GM12878 (cell line): ENCODE measurements at regions not wholly inside any gene's neighbourhood (a gene's known extent, or its start where the extent isn't known, plus 50 kb on each side); places are given as distances from the start of the nearest gene placed in this dataset.

ENCODE experiments used
- ATAC-seq: fragments of 200-7000 bp; cut with Tn5 transposase; 3 replicates; pipeline ENCODE4 v1.9.1; 2020; ENCODE audit warnings: mild to moderate bottlenecking, moderate library complexity
- BruUV-seq: library from RNA; stranded (reverse); fragments of 400-500 nt; replicated peaks from 2 replicates; lab custom pipeline; 2021; lab: Mats Ljungman, UMichigan
- CTCF ChIA-PET: fragments of 300-600 bp; sonication (Branson Sonifier 250); formaldehyde crosslinking; extraction: SDS; loops from one replicate; lab custom pipeline; 2021; ENCODE audit warnings: inconsistent platforms; lab: Yijun Ruan, JAX
- POLR2A ChIA-PET: fragments of 350-600 bp; formaldehyde crosslinking; extraction: SDS; loops from one replicate; lab custom pipeline; 2021; ENCODE audit warnings: inconsistent platforms; lab: Charles Lee
- RAD21 ChIA-PET: fragments of 300-600 bp; sonication (Branson Sonifier 250); formaldehyde crosslinking; loops from one replicate; lab custom pipeline; 2023; ENCODE audit warnings: antibody characterized with exemption; ENCODE audit not compliant: unreplicated experiment; lab: Charles Lee
- SMC1A ChIA-PET: fragments of 300-600 bp; sonication (Branson Sonifier 250); formaldehyde crosslinking; loops from one replicate; lab custom pipeline; 2023; ENCODE audit not compliant: unreplicated experiment, uncharacterized antibody; lab: Charles Lee
- DNase-seq: peaks from one replicate; pipeline ENCODE4 v3.0.0-alpha.2; 2011; ENCODE audit warnings: low read depth, low spot score
- FAIRE-seq: peaks from 3 replicates; lab custom pipeline; 2011; peaks lifted over from hg19 to GRCh38; lab: Jason Lieb, UNC
- H2AFZ ChIP-seq: 2 replicates; pipeline ENCODE4 v1.6.0; 2011; ENCODE audit warnings: low read depth, low read length, control low read depth; ENCODE audit not compliant: control insufficient read depth
- H3K27ac ChIP-seq: 2 replicates; pipeline ENCODE4 v1.5.1; 2011; ENCODE audit warnings: control low read depth; ENCODE audit not compliant: control insufficient read depth, insufficient read depth
- H3K27me3 ChIP-seq, 2 experiments: replicated peaks in 1 of 2; 2 replicates each; pipeline versions ENCODE4 v1.6.0 to v1.6.1; 2011; ENCODE audit warnings: low read length in 1 of 2; ENCODE audit not compliant: control insufficient read depth in 2 of 2, insufficient read depth in 2 of 2
- H3K36me3 ChIP-seq, 2 experiments: 2 replicates each; pipeline ENCODE4 v1.5.1; 2011; ENCODE audit warnings: low read length in 1 of 2; ENCODE audit not compliant: control insufficient read depth in 2 of 2, insufficient read depth in 2 of 2
- H3K4me1 ChIP-seq: 2 replicates; pipeline ENCODE4 v1.6.1; 2011; ENCODE audit warnings: mild to moderate bottlenecking, low read length, moderate library complexity, mixed read lengths; ENCODE audit not compliant: control insufficient read depth, insufficient read depth
- H3K4me2 ChIP-seq: 2 replicates; pipeline ENCODE4 v1.6.0; 2011; ENCODE audit warnings: control low read depth; ENCODE audit not compliant: control insufficient read depth, insufficient read depth
- H3K4me3 ChIP-seq: fragments of 200-600 bp; sonication (generic); 2 replicates; pipeline ENCODE4 v1.5.1; 2016
- H3K79me2 ChIP-seq: 2 replicates; pipeline ENCODE4 v1.6.0; 2011; ENCODE audit warnings: low read length; ENCODE audit not compliant: control insufficient read depth, insufficient read depth
- H3K9ac ChIP-seq: 2 replicates; pipeline ENCODE4 v1.8.0; 2011; ENCODE audit warnings: low read length, control low read depth, mixed read lengths; ENCODE audit not compliant: control insufficient read depth, insufficient read depth
- H3K9me3 ChIP-seq: replicated peaks from 3 replicates; pipeline ENCODE4 v1.5.1; 2011; ENCODE audit warnings: mild to moderate bottlenecking, low read length; ENCODE audit not compliant: control insufficient read depth, insufficient read depth
- H4K20me1 ChIP-seq: 2 replicates; pipeline ENCODE4 v1.6.0; 2011; ENCODE audit not compliant: control insufficient read depth, insufficient read depth
- NFIC ChIP-seq: IDR thresholded peaks from 2 replicates; pipeline ENCODE4 v1.6.1; 2012; ENCODE audit warnings: low read depth, mild to moderate bottlenecking, inconsistent platforms, low read length, moderate library complexity
- NFXL1 ChIP-seq: fragments of 450-650 bp; IDR thresholded peaks from 2 replicates; pipeline ENCODE4 v1.6.1; 2017; ENCODE audit warnings: antibody characterized with exemption, mild to moderate bottlenecking, borderline replicate concordance
- NR2F1 ChIP-seq: fragments of 450-650 bp; conservative IDR thresholded peaks from 2 replicates; pipeline ENCODE4 v1.6.1; 2017; ENCODE audit warnings: mild to moderate bottlenecking
- RAD21 ChIP-seq: IDR thresholded peaks from 2 replicates; pipeline ENCODE4 v1.6.1; 2011; ENCODE audit warnings: mild to moderate bottlenecking, low read depth, low read length, moderate library complexity; ENCODE audit not compliant: insufficient read depth
- SMC3 ChIP-seq: IDR thresholded peaks from 2 replicates; pipeline ENCODE4 v1.6.1; 2011; ENCODE audit warnings: low read length, improper control_type of control experiment, borderline replicate concordance
- TCF7 ChIP-seq: IDR thresholded peaks from 2 replicates; pipeline ENCODE4 v1.6.1; 2014; ENCODE audit warnings: antibody characterized with exemption, borderline replicate concordance
- WGBS: methylation state at CpG from one replicate; pipeline ENCODE4 v1.1.6; 2016; ENCODE audit warnings: low lambda C conversion rate; ENCODE audit not compliant: insufficient replicate concordance, insufficient coverage; ENCODE audit errors: missing lambda C conversion rate; 5-methylcytosine and 5-hydroxymethylcytosine counted together
- in situ Hi-C: fragments of 300-500 bp; cut with MboI; formaldehyde crosslinking; loops from 9 replicates; pipeline ENCODE4 v1.14.3; 2018; ENCODE audit warnings: mixed read lengths
- intact Hi-C: fragments of 100-400 bp; cut with micrococcal nuclease; formaldehyde crosslinking; loops from one replicate; pipeline ENCODE4 v1.14.2; 2022; ENCODE audit not compliant: unreplicated experiment
- TF ChIP-seq, protein P1 (sequence below), 3 experiments: IDR thresholded peaks in 2 of 3; conservative IDR thresholded peaks in 1 of 3; 2 replicates each; pipeline ENCODE4 v1.5.1; 2011; ENCODE audit warnings: low read depth in 3 of 3, low read length in 3 of 3, mild to moderate bottlenecking in 3 of 3, control low read depth in 2 of 3, moderate library complexity in 2 of 3, inconsistent platforms in 1 of 3, mixed read lengths in 1 of 3; ENCODE audit not compliant: control insufficient read depth in 2 of 3, insufficient read depth in 1 of 3; ENCODE audit errors: extremely low read depth in 1 of 3
- TF ChIP-seq, protein P2 (sequence below): IDR thresholded peaks from 2 replicates; pipeline ENCODE4 v1.6.1; 2011; ENCODE audit warnings: low read depth, low read length, improper control_type of control experiment, borderline replicate concordance

DNA sequence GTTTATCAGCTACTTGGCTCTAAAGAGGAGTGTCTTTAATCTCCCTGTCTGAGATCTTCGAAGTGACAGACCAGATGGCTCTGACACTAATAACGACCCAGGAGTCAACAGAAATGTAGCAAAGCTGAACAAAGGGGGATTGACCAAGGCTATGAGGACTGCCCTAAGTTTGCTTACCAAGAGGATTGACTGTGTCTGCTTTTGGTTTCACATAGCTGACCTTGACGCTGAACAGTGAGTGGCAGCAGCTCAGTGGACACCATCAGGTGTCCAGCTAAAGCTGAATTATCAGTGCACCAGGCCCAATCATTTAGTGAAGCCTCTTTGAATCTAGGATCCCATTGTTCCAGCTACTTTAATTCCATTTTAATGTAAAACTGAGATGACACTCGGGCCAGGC, 262.6 kb downstream of the COX7C start (continued):
- no peak for TF ChIP-seq NFXL1
- TF ChIP-seq, all 136 proteins: peak for 0

DNA sequence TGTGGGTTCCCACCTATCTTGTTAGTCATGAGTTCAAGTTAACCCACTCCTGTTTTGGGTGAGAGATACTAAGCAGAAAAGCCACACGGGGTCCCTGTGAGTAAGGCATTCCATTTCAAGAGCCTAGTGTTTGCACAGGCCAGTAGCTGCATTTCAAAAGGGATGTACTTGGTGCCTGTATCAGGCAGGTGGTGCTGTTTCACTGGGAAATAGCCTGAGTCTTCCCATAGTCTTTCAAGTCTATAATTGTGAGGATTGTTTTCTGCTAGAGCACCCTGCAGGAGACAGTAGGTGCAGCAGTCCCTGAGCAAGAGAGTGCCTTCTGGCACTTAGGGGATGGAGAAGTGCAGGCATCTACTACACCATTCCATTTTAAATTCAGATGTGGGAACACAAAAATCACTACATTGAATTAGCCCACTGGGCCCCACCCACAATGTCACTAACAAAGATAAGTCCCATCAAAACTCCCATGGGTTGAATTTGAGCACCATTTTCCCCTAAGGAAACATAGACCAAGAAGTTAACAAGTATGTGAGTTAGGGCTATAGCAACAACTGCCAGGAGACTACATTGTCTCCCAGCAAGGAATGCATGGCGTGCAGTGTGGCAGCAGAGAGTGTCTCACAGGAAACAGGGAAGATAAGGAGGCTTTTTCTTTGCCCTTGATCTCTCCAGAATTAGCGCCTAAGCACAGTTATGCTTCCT, 263.2 kb downstream of the COX7C start:
- no peak for TF ChIP-seq NR2F1
- no peak for TF ChIP-seq TCF7
- TF ChIP-seq, protein P1, sequence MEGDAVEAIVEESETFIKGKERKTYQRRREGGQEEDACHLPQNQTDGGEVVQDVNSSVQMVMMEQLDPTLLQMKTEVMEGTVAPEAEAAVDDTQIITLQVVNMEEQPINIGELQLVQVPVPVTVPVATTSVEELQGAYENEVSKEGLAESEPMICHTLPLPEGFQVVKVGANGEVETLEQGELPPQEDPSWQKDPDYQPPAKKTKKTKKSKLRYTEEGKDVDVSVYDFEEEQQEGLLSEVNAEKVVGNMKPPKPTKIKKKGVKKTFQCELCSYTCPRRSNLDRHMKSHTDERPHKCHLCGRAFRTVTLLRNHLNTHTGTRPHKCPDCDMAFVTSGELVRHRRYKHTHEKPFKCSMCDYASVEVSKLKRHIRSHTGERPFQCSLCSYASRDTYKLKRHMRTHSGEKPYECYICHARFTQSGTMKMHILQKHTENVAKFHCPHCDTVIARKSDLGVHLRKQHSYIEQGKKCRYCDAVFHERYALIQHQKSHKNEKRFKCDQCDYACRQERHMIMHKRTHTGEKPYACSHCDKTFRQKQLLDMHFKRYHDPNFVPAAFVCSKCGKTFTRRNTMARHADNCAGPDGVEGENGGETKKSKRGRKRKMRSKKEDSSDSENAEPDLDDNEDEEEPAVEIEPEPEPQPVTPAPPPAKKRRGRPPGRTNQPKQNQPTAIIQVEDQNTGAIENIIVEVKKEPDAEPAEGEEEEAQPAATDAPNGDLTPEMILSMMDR (IDR thresholded peaks at IDR 0.05 in 2 of 3, conservative IDR thresholded peaks at IDR 0.05 in 1 of 3; ENCODE audit: control insufficient read depth in 2 of 3, extremely low read depth in 1 of 3, insufficient read depth in 1 of 3, low read depth in 3 of 3, low read length in 3 of 3), result peak; percentile 63 to 77 (median 64)
- TF ChIP-seq RAD21, result peak; percentile 72
- TF ChIP-seq, protein P2, sequence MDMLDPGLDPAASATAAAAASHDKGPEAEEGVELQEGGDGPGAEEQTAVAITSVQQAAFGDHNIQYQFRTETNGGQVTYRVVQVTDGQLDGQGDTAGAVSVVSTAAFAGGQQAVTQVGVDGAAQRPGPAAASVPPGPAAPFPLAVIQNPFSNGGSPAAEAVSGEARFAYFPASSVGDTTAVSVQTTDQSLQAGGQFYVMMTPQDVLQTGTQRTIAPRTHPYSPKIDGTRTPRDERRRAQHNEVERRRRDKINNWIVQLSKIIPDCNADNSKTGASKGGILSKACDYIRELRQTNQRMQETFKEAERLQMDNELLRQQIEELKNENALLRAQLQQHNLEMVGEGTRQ, result no peak
- peak; percentile 69 for TF ChIP-seq SMC3
- no peak for TF ChIP-seq NFIC
- Histone ChIP-seq H3K4me2 (no peak overlapping the region), H3K79me2 (no peaks in the 10 kb centered on the region), H3K9me3 (no peaks in the 10 kb centered on the region), H3K27me3 (no peaks in the 10 kb centered on the region), H2AFZ (no peak overlapping the region), H3K4me3 (no peak overlapping the region), H3K36me3 (no peaks in the 10 kb centered on the region), H3K4me1 (no peaks in the 10 kb centered on the region), H3K9ac (no peak overlapping the region), H3K27ac (no peak overlapping the region), H4K20me1 (no peaks in the 10 kb centered on the region)
- ChIA-PET POLR2A (no interaction called here), RAD21 (interaction anchor here (1.0 to 2.1 kb wide), 5 partner anchors 88 to 900 kb away, joined by 4 to 11 read pairs (median 6); no protein-coding TSS in a partner anchor), CTCF (interaction anchor here (0.6 to 2.1 kb wide), 21 partner anchors 9 to 665 kb away, joined by 3 to 16 read pairs (median 3); no protein-coding TSS in a partner anchor), SMC1A (interaction anchor here (1.0 to 1.7 kb wide), 10 partner anchors 9 to 519 kb away, joined by 3 to 15 read pairs (median 4); no protein-coding TSS in a partner anchor)
- peak; percentile 12 for DNase-seq
- in situ Hi-C loops (no loop called here), intact Hi-C loops (loop anchor here (1.0 to 10.0 kb wide), 3 partner anchors 87 to 524 kb away; no protein-coding TSS in a partner anchor)
- WGBS, result 0% methylated on average over 3 of the region's 3 CpGs
- BruUV-seq, result no TSS peak
- ATAC-seq, result peak; percentile 97
- FAIRE-seq, result no peak
